SK-N-MC (cell line): ENCODE measurements at regions not wholly inside any gene's neighbourhood (a gene's known extent, or its start where the extent isn't known, plus 50 kb on each side); places are given as distances from the start of the nearest gene placed in this dataset.

Experiments used
- DNase-seq: peaks from one replicate; pipeline ENCODE4 v3.0.0-alpha.2; 2011; ENCODE audit warnings: low read depth, low spot score
- H3K27ac ChIP-seq: fragments of 200-600 bp; sonication (generic); 2 replicates; pipeline ENCODE4 v1.5.1; 2016; ENCODE audit warnings: mixed run types
- H3K36me3 ChIP-seq: fragments of 200-600 bp; sonication (generic); 2 replicates; pipeline ENCODE4 v1.6.1; 2017; ENCODE audit warnings: antibody characterized with exemption, low read length, mixed read lengths; ENCODE audit not compliant: insufficient read depth
- H3K4me3 ChIP-seq: fragments of 200-600 bp; sonication (generic); 2 replicates; pipeline ENCODE4 v1.5.1; 2016
- H3K9ac ChIP-seq: fragments of 200-600 bp; sonication (generic); 2 replicates; pipeline ENCODE4 v1.8.0; 2017; ENCODE audit warnings: mixed run types, mixed read lengths; ENCODE audit not compliant: insufficient read length
- H3K9me3 ChIP-seq: fragments of 200-600 bp; sonication (generic); 2 replicates; pipeline ENCODE4 v1.6.1; 2017; ENCODE audit warnings: low read depth, mild to moderate bottlenecking, antibody characterized with exemption, low read length, moderate library complexity, mixed read lengths
- EZH2 ChIP-seq: fragments of 200-600 bp; sonication (generic); IDR thresholded peaks from one replicate; pipeline ENCODE4 v1.6.1; 2017; ENCODE audit warnings: antibody characterized with exemption
- FOXP2 ChIP-seq: optimal IDR thresholded peaks from 2 replicates; pipeline ENCODE3; 2011; ENCODE audit warnings: mild to moderate bottlenecking, moderate library complexity; ENCODE audit not compliant: insufficient read depth; ENCODE audit errors: extremely low read length, control extremely low read depth
- POLR2AphosphoS5 ChIP-seq: IDR thresholded peaks from 2 replicates; pipeline ENCODE4 v1.6.1; 2012; ENCODE audit warnings: mild to moderate bottlenecking, low read depth, low read length, borderline replicate concordance

GRCh38 chr3:147937891-147938290 is 528.7 kb downstream of the ZIC1 start:
- no peak for DNase-seq
- TF ChIP-seq POLR2AphosphoS5 = no peak
- Histone ChIP-seq H3K36me3 (no peaks in the 10 kb centered on the region), H3K9me3 (no peaks in the 10 kb centered on the region), H3K9ac (no peak overlapping the region), H3K4me3 (no peak overlapping the region), H3K27ac (no peak overlapping the region)

- no peak overlapping the region for H3K9ac ChIP-seq
These were observed 530.3 kb downstream of the ZIC1 start for GRCh38 chr3:147939425-147939824.

GRCh38 chr3:147939839-147940238 is 530.7 kb downstream of the ZIC1 start:
- Histone ChIP-seq H3K9me3 (no peaks in the 10 kb centered on the region), H3K9ac (no peak overlapping the region), H3K4me3 (peak overlapping the region; percentile 44; the same call in 1 of the 2 replicates), H3K27ac (no peak overlapping the region), H3K36me3 (no peaks in the 10 kb centered on the region)
- TF ChIP-seq FOXP2 = no peak
- TF ChIP-seq POLR2AphosphoS5 = no peak
- no peak for TF ChIP-seq EZH2
- no peak for DNase-seq

More at GRCh38 chr3:147939425-147939824, 530.3 kb downstream of the ZIC1 start:
- no peak for DNase-seq
- H3K4me3 ChIP-seq = no peak overlapping the region
- TF ChIP-seq POLR2AphosphoS5 (no peak), FOXP2 (no peak), EZH2 (no peak)
- H3K27ac ChIP-seq = no peak overlapping the region
- H3K36me3 ChIP-seq = no peaks in the 10 kb centered on the region
- no peaks in the 10 kb centered on the region for H3K9me3 ChIP-seq

- Histone ChIP-seq H3K4me3 (no peak overlapping the region), H3K9ac (no peak overlapping the region), H3K36me3 (no peaks in the 10 kb centered on the region), H3K27ac (no peak overlapping the region), H3K9me3 (no peaks in the 10 kb centered on the region)
- TF ChIP-seq POLR2AphosphoS5 (no peak), FOXP2 (no peak), EZH2 (no peak)
- DNase-seq = no peak
These were observed 531.4 kb downstream of the ZIC1 start for GRCh38 chr3:147940405-147941193.

- H3K9ac ChIP-seq = no peak overlapping the region
- H3K27ac ChIP-seq = no peak overlapping the region
- no peaks in the 10 kb centered on the region for H3K36me3 ChIP-seq
- H3K9me3 ChIP-seq = no peaks in the 10 kb centered on the region
- TF ChIP-seq FOXP2 = no peak
- TF ChIP-seq EZH2 = no peak
- no peak for TF ChIP-seq POLR2AphosphoS5
- H3K4me3 ChIP-seq = no peak overlapping the region
- DNase-seq = no peak
These were observed 532.8 kb downstream of the ZIC1 start for GRCh38 chr3:147941969-147942368.

GRCh38 chr3:147943265-147943945 is 534.2 kb downstream of the ZIC1 start:
- no peaks in the 10 kb centered on the region for H3K9me3 ChIP-seq
- peak overlapping the region; percentile 4; the same call in 1 of the 2 replicates for H3K27ac ChIP-seq
- no peaks in the 10 kb centered on the region for H3K36me3 ChIP-seq
- no peak for TF ChIP-seq FOXP2
- TF ChIP-seq EZH2 = no peak
- no peak for TF ChIP-seq POLR2AphosphoS5
- DNase-seq = no peak
- no peak overlapping the region for H3K9ac ChIP-seq
- no peak overlapping the region for H3K4me3 ChIP-seq

- peak; percentile 96 for DNase-seq
- H3K27ac ChIP-seq = peak overlapping the region; percentile 97
- peak overlapping the region; percentile 80 for H3K9ac ChIP-seq
- TF ChIP-seq FOXP2 (no peak), POLR2AphosphoS5 (no peak), EZH2 (no peak)
- H3K4me3 ChIP-seq = peak overlapping the region; percentile 71
- no peaks in the 10 kb centered on the region for H3K9me3 ChIP-seq
- H3K36me3 ChIP-seq = no peaks in the 10 kb centered on the region
These were observed 536.9 kb downstream of the ZIC1 start for GRCh38 chr3:147945968-147946519.

- Histone ChIP-seq H3K9me3 (peaks cover 5% of the 10 kb centered on the region; the same call in 1 of the 2 replicates), H3K27ac (no peak overlapping the region), H3K36me3 (no peaks in the 10 kb centered on the region), H3K9ac (no peak overlapping the region), H3K4me3 (no peak overlapping the region)
- no peak for DNase-seq
- TF ChIP-seq FOXP2 (no peak), EZH2 (no peak), POLR2AphosphoS5 (no peak)
These were observed 547.5 kb downstream of the ZIC1 start for GRCh38 chr3:147956615-147957014.

GRCh38 chr3:147958754-147959153 is 549.6 kb downstream of the ZIC1 start:
- H3K27ac ChIP-seq = no peak overlapping the region
- no peak for TF ChIP-seq EZH2
- no peak for TF ChIP-seq FOXP2
- no peak for TF ChIP-seq POLR2AphosphoS5
- H3K9me3 ChIP-seq = no peaks in the 10 kb centered on the region
- DNase-seq = no peak
- H3K4me3 ChIP-seq = no peak overlapping the region
- H3K9ac ChIP-seq = no peak overlapping the region
- H3K36me3 ChIP-seq = no peaks in the 10 kb centered on the region
